ENCODE measurements at regions not wholly inside any gene's neighbourhood (a gene's known extent, or its start where the extent isn't known, plus 50 kb on each side); places are given as distances from the start of the nearest gene placed in this dataset.
"Not testable (repeated sequence)": the region's sequence is repeated elsewhere in the genome, so short reads cannot be mapped to it uniquely, and the experiment has no call there.

GRCh38 chr9:120306561-120306960 is 273.4 kb downstream of the CDK5RAP2 start:
- no peak overlapping the region for H2AFZ ChIP-seq (ENCODE audit: low read depth, low read length)
- H3K4me1 ChIP-seq (ENCODE audit: control insufficient read depth, extremely low read depth, insufficient read depth, low read length), result no peaks in the 10 kb centered on the region
- no peak overlapping the region for H3K9ac ChIP-seq (replicated peaks; ENCODE audit: extremely low read depth, insufficient read depth, low read length)
- no peaks in the 10 kb centered on the region for H3K27me3 ChIP-seq (ENCODE audit: control insufficient read depth in 2 of 2, insufficient read depth in 2 of 2, low read length in 2 of 2)
- BruUV-seq (replicated peaks), result no TSS peak
- H3K27ac ChIP-seq (ENCODE audit: insufficient read depth, low read depth, low read length), result no peak overlapping the region
- no peak for TF ChIP-seq GATA2 (IDR thresholded peaks at IDR 0.05; ENCODE audit: insufficient read depth, insufficient read length, low read depth, low read length)
- TF ChIP-seq FOS (IDR thresholded peaks at IDR 0.05; ENCODE audit: borderline replicate concordance, insufficient read depth, low read length), result no peak
- DNase-seq (ENCODE audit: low read depth, low spot score) (no peak), FAIRE-seq (no peak)
- no peaks in the 10 kb centered on the region for H4K20me1 ChIP-seq (replicated peaks; ENCODE audit: control insufficient read depth, extremely low read depth, insufficient read depth, low read length)
- dilution Hi-C loops (cut with MboI; ENCODE audit: extremely low pct_ligation_motif_present, low sequenced_read_pairs) (no loop called here), intact Hi-C loops (cut with micrococcal nuclease) (no loop called here)
- no peaks in the 10 kb centered on the region for H3K9me3 ChIP-seq (replicated peaks; ENCODE audit: control insufficient read depth, insufficient read depth, low read length)
- no peaks in the 10 kb centered on the region for H3K9me1 ChIP-seq (replicated peaks; ENCODE audit: control insufficient read depth, extremely low read depth, insufficient read depth, low read length)
- no peaks in the 10 kb centered on the region for H3K36me3 ChIP-seq (ENCODE audit: control insufficient read depth in 2 of 2, extremely low read depth in 1 of 2, insufficient read depth in 2 of 2, low read length in 2 of 2)
- no peak overlapping the region for H3K4me3 ChIP-seq (replicated peaks in 1 of 3; ENCODE audit: insufficient read depth in 1 of 3, low read depth in 1 of 3, low read length in 3 of 3)
- CTCF ChIA-PET, result no interaction called here
- no peaks in the 10 kb centered on the region for H3K79me2 ChIP-seq (ENCODE audit: control insufficient read depth, insufficient read depth, low read length)
- POLR2A ChIA-PET, result no interaction called here
- no peak overlapping the region for H3K4me2 ChIP-seq (ENCODE audit: insufficient read depth, low read length)

- intact Hi-C loops (cut with micrococcal nuclease), result no loop called here
- FAIRE-seq (no peak), DNase-seq (ENCODE audit: low read depth, low spot score) (no peak)
- no TSS peak for BruUV-seq (replicated peaks)
- CTCF ChIA-PET, result no interaction called here
- no peaks in the 10 kb centered on the region for H3K79me2 ChIP-seq (ENCODE audit: control insufficient read depth, insufficient read depth, low read length)
- H3K4me1 ChIP-seq (ENCODE audit: control insufficient read depth, extremely low read depth, insufficient read depth, low read length), result no peaks in the 10 kb centered on the region
- H3K4me3 ChIP-seq (replicated peaks in 1 of 3; ENCODE audit: insufficient read depth in 1 of 3, low read depth in 1 of 3, low read length in 3 of 3), result no peak overlapping the region
- no peaks in the 10 kb centered on the region for H3K27me3 ChIP-seq (ENCODE audit: control insufficient read depth in 2 of 2, insufficient read depth in 2 of 2, low read length in 2 of 2)
- H3K27ac ChIP-seq (ENCODE audit: insufficient read depth, low read depth, low read length), result no peak overlapping the region
- no peaks in the 10 kb centered on the region for H3K9me3 ChIP-seq (replicated peaks; ENCODE audit: control insufficient read depth, insufficient read depth, low read length)
- H3K36me3 ChIP-seq (ENCODE audit: control insufficient read depth in 2 of 2, extremely low read depth in 1 of 2, insufficient read depth in 2 of 2, low read length in 2 of 2), result no peaks in the 10 kb centered on the region
- no peak overlapping the region for H3K9ac ChIP-seq (replicated peaks; ENCODE audit: extremely low read depth, insufficient read depth, low read length)
- H4K20me1 ChIP-seq (replicated peaks; ENCODE audit: control insufficient read depth, extremely low read depth, insufficient read depth, low read length), result no peaks in the 10 kb centered on the region
- H3K4me2 ChIP-seq (ENCODE audit: insufficient read depth, low read length), result no peak overlapping the region
- no peaks in the 10 kb centered on the region for H3K9me1 ChIP-seq (replicated peaks; ENCODE audit: control insufficient read depth, extremely low read depth, insufficient read depth, low read length)
- no peak overlapping the region for H2AFZ ChIP-seq (ENCODE audit: low read depth, low read length)
- dilution Hi-C loops (cut with MboI; ENCODE audit: extremely low pct_ligation_motif_present, low sequenced_read_pairs), result no loop called here
- TF ChIP-seq CTCF (IDR thresholded peaks at IDR 0.05; ENCODE audit: extremely low read depth in 1 of 2, insufficient read depth in 1 of 2, low read depth in 1 of 2, low read length in 2 of 2), result no peak
- TF ChIP-seq GATA2 (IDR thresholded peaks at IDR 0.05; ENCODE audit: insufficient read depth, insufficient read length, low read depth, low read length), result no peak
- no peak for TF ChIP-seq POLR2A (IDR thresholded peaks at IDR 0.05; ENCODE audit: low read depth, low read length)
- TF ChIP-seq MAX (IDR thresholded peaks at IDR 0.05; ENCODE audit: insufficient read depth, insufficient read length), result no peak
- TF ChIP-seq FOS (IDR thresholded peaks at IDR 0.05; ENCODE audit: borderline replicate concordance, insufficient read depth, low read length), result no peak
- TF ChIP-seq JUN (IDR thresholded peaks at IDR 0.05; ENCODE audit: borderline replicate concordance, insufficient read depth, insufficient read length, low read depth), result no peak
- no peak for TF ChIP-seq EZH2 (IDR thresholded peaks at IDR 0.05; ENCODE audit: borderline replicate concordance, low read depth, low read length, severe bottlenecking)
- no peak for TF ChIP-seq POLR2AphosphoS5 (IDR thresholded peaks at IDR 0.05; ENCODE audit: insufficient read depth, low read depth, low read length)
- no peak for TF ChIP-seq MYC (IDR thresholded peaks at IDR 0.05; ENCODE audit: low read depth, low read length)
- POLR2A ChIA-PET, result no interaction called here
These were observed 273.9 kb downstream of the CDK5RAP2 start for GRCh38 chr9:120306088-120306487.

- H3K36me3 ChIP-seq (ENCODE audit: control insufficient read depth in 2 of 2, extremely low read depth in 1 of 2, insufficient read depth in 2 of 2, low read length in 2 of 2); POLR2A ChIA-PET; FAIRE-seq; BruUV-seq (replicated peaks); H3K9ac ChIP-seq (replicated peaks; ENCODE audit: extremely low read depth, insufficient read depth, low read length); H3K27me3 ChIP-seq (ENCODE audit: control insufficient read depth in 2 of 2, insufficient read depth in 2 of 2, low read length in 2 of 2); dilution Hi-C loops (cut with MboI; ENCODE audit: extremely low pct_ligation_motif_present, low sequenced_read_pairs); H3K9me1 ChIP-seq (replicated peaks; ENCODE audit: control insufficient read depth, extremely low read depth, insufficient read depth, low read length); H3K4me1 ChIP-seq (ENCODE audit: control insufficient read depth, extremely low read depth, insufficient read depth, low read length); H3K4me2 ChIP-seq (ENCODE audit: insufficient read depth, low read length); H4K20me1 ChIP-seq (replicated peaks; ENCODE audit: control insufficient read depth, extremely low read depth, insufficient read depth, low read length); H3K79me2 ChIP-seq (ENCODE audit: control insufficient read depth, insufficient read depth, low read length); intact Hi-C loops (cut with micrococcal nuclease); H3K4me3 ChIP-seq (replicated peaks in 1 of 3; ENCODE audit: insufficient read depth in 1 of 3, low read depth in 1 of 3, low read length in 3 of 3); H3K27ac ChIP-seq (ENCODE audit: insufficient read depth, low read depth, low read length); DNase-seq (ENCODE audit: low read depth, low spot score); CTCF ChIA-PET; H3K9me3 ChIP-seq (replicated peaks; ENCODE audit: control insufficient read depth, insufficient read depth, low read length); H2AFZ ChIP-seq (ENCODE audit: low read depth, low read length): not testable (repeated sequence)
These were observed 275.1 kb downstream of the CDK5RAP2 start for GRCh38 chr9:120304896-120305295.

Measured in endothelial cell of umbilical vein (primary cell).